Keratinocyte (primary cell): ENCODE measurements at regions not wholly inside any gene's neighbourhood (a gene's known extent, or its start where the extent isn't known, plus 50 kb on each side); places are given as distances from the start of the nearest gene placed in this dataset.

ENCODE experiments used
- DNase-seq: peaks from one replicate; pipeline ENCODE4 v3.0.0-alpha.2; 2011; ENCODE audit warnings: low read depth, missing footprints, low spot score
- FAIRE-seq: peaks from 2 replicates; lab custom pipeline; 2011; peaks lifted over from hg19 to GRCh38; lab: Jason Lieb, UNC
- H2AFZ ChIP-seq: 2 replicates; pipeline ENCODE4 v1.6.0; 2012; ENCODE audit warnings: low read length, control low read depth, inconsistent platforms; ENCODE audit not compliant: control insufficient read depth
- H3K27ac ChIP-seq: 2 replicates; pipeline ENCODE4 v1.5.1; 2011; ENCODE audit warnings: low read length; ENCODE audit not compliant: control insufficient read depth, insufficient read depth
- H3K27me3 ChIP-seq: 3 replicates; pipeline ENCODE4 v1.6.0; 2011; ENCODE audit warnings: low read length; ENCODE audit not compliant: control insufficient read depth, insufficient read depth; ENCODE audit errors: extremely low read depth
- H3K36me3 ChIP-seq, 2 experiments: 2 replicates in 1 of 2; 3 replicates in 1 of 2; pipeline ENCODE4 v1.5.1; 2011; ENCODE audit warnings: low read length in 2 of 2, mild to moderate bottlenecking in 1 of 2; ENCODE audit not compliant: control insufficient read depth in 2 of 2, insufficient read depth in 2 of 2; ENCODE audit errors: extremely low read depth in 1 of 2
- H3K4me1 ChIP-seq: 3 replicates; pipeline ENCODE4 v1.5.1; 2011; ENCODE audit warnings: low read length; ENCODE audit not compliant: control insufficient read depth, insufficient read depth; ENCODE audit errors: extremely low read depth
- H3K4me2 ChIP-seq: 3 replicates; pipeline ENCODE4 v1.6.0; 2011; ENCODE audit warnings: low read depth, low read length; ENCODE audit not compliant: control insufficient read depth, insufficient read depth; ENCODE audit errors: extremely low read depth
- H3K4me3 ChIP-seq, 3 experiments: fragments of 200-600 bp in 1 of 3; sonication (generic) in 1 of 3; 2 replicates in 2 of 3; 3 replicates in 1 of 3; pipeline ENCODE4 v1.5.1; 2011 to 2016; ENCODE audit warnings: low read length in 3 of 3, mild to moderate bottlenecking in 3 of 3, control low read depth in 2 of 3, inconsistent platforms in 1 of 3, low read depth in 1 of 3, mixed read lengths in 1 of 3, mixed run types in 1 of 3, moderate library complexity in 1 of 3; ENCODE audit not compliant: control insufficient read depth in 2 of 3, insufficient read depth in 2 of 3; ENCODE audit errors: extremely low read depth in 1 of 3
- H3K79me2 ChIP-seq: 2 replicates; pipeline ENCODE4 v1.6.0; 2012; ENCODE audit warnings: low read length; ENCODE audit not compliant: control insufficient read depth, insufficient read depth
- H3K9ac ChIP-seq: 3 replicates; pipeline ENCODE4 v1.6.0; 2011; ENCODE audit warnings: low read length; ENCODE audit not compliant: control insufficient read depth, insufficient read depth; ENCODE audit errors: extremely low read depth
- H3K9me1 ChIP-seq: 3 replicates; pipeline ENCODE4 v1.6.0; 2011; ENCODE audit warnings: low read length; ENCODE audit not compliant: control insufficient read depth, insufficient read depth; ENCODE audit errors: extremely low read depth
- H3K9me3 ChIP-seq: 2 replicates; pipeline ENCODE4 v1.5.1; 2012; ENCODE audit warnings: low read depth, low read length; ENCODE audit not compliant: control insufficient read depth
- H4K20me1 ChIP-seq: 3 replicates; pipeline ENCODE4 v1.6.0; 2011; ENCODE audit warnings: low read length; ENCODE audit not compliant: control insufficient read depth, insufficient read depth; ENCODE audit errors: extremely low read depth
- CTCF ChIP-seq, 3 experiments: IDR thresholded peaks in 1 of 3; conservative IDR thresholded peaks in 1 of 3; optimal IDR thresholded peaks in 1 of 3; 2 replicates in 2 of 3; 3 replicates in 1 of 3; pipeline versions ENCODE3 to v1.5.1; 2011; ENCODE audit warnings: low read length in 3 of 3, mild to moderate bottlenecking in 3 of 3, moderate library complexity in 2 of 3, control low read depth in 1 of 3, inconsistent platforms in 1 of 3; ENCODE audit not compliant: insufficient read depth in 2 of 3; ENCODE audit errors: extremely low read depth in 1 of 3
- EZH2 ChIP-seq: IDR thresholded peaks from one replicate; pipeline ENCODE4 v1.6.1; 2012; ENCODE audit warnings: inconsistent platforms, mild to moderate bottlenecking, low read length, moderate library complexity
- dilution Hi-C: fragments of 300-500 bp; cut with MboI; formaldehyde crosslinking; loops from one replicate; pipeline ENCODE4 v1.7.0; 2020; ENCODE audit warnings: low sequenced_read_pairs; ENCODE audit not compliant: extremely low pct_ligation_motif_present

- dilution Hi-C loops, result no loop called here
- peaks cover 4 to 11% of the 10 kb centered on the region in 2 experiments for H3K36me3 ChIP-seq
- no peaks in the 10 kb centered on the region for H3K4me1 ChIP-seq
- FAIRE-seq, result no peak
- no peak overlapping the region for H3K4me3 ChIP-seq
- no peaks in the 10 kb centered on the region for H3K9me1 ChIP-seq
- H3K79me2 ChIP-seq, result no peaks in the 10 kb centered on the region
- no peaks in the 10 kb centered on the region for H3K27me3 ChIP-seq
- H4K20me1 ChIP-seq, result no peaks in the 10 kb centered on the region
- no peak overlapping the region for H3K4me2 ChIP-seq
- TF ChIP-seq EZH2, result no peak
- TF ChIP-seq CTCF (optimal IDR thresholded peaks at IDR 0.05 in 1 of 3, IDR thresholded peaks at IDR 0.05 in 1 of 3, conservative IDR thresholded peaks at IDR 0.05 in 1 of 3; ENCODE audit: extremely low read depth in 1 of 3, insufficient read depth in 2 of 3, low read length in 3 of 3), result no peak
- no peak overlapping the region for H3K27ac ChIP-seq
- no peak overlapping the region for H3K9ac ChIP-seq
- no peak for DNase-seq
- H3K9me3 ChIP-seq, result no peaks in the 10 kb centered on the region
- no peak overlapping the region for H2AFZ ChIP-seq
These were observed 129.1 kb downstream of the BCL2L11 start for GRCh38 chr2:111249806-111250205.

GRCh38 chr2:111250448-111251030, 129.8 kb downstream of the BCL2L11 start:
- Histone ChIP-seq H4K20me1 (no peaks in the 10 kb centered on the region), H3K9me3 (no peaks in the 10 kb centered on the region), H3K4me2 (no peak overlapping the region), H3K4me3 (no peak overlapping the region), H3K9me1 (no peaks in the 10 kb centered on the region), H3K4me1 (no peaks in the 10 kb centered on the region), H2AFZ (no peak overlapping the region), H3K36me3 (peaks cover 4 to 11% of the 10 kb centered on the region in 2 experiments), H3K9ac (no peak overlapping the region), H3K27me3 (no peaks in the 10 kb centered on the region), H3K79me2 (no peaks in the 10 kb centered on the region), H3K27ac (no peak overlapping the region)
- TF ChIP-seq CTCF (optimal IDR thresholded peaks at IDR 0.05 in 1 of 3, IDR thresholded peaks at IDR 0.05 in 1 of 3, conservative IDR thresholded peaks at IDR 0.05 in 1 of 3; ENCODE audit: extremely low read depth in 1 of 3, insufficient read depth in 2 of 3, low read length in 3 of 3) (no peak), EZH2 (no peak)
- dilution Hi-C loops, result no loop called here
- DNase-seq, result no peak
- FAIRE-seq, result no peak
